GM19238 (cell line): ENCODE measurements at regions not wholly inside any gene's neighbourhood (a gene's known extent, or its start where the extent isn't known, plus 50 kb on each side); places are given as distances from the start of the nearest gene placed in this dataset.
"Not testable (repeated sequence)": the region's sequence is repeated elsewhere in the genome, so short reads cannot be mapped to it uniquely, and the experiment has no call there.

ENCODE experiments used
- DNase-seq: peaks from one replicate; pipeline ENCODE4 v3.0.0; 2011; ENCODE audit warnings: low spot score; ENCODE audit not compliant: insufficient read length

GRCh38 chr12:131434208-131435125 is 276.4 kb upstream of the SFSWAP start:
- no peak for DNase-seq

- no peak for DNase-seq
Observed at GRCh38 chr12:131436922-131437705, 273.8 kb upstream of the SFSWAP start.

- DNase-seq = no peak
Observed at GRCh38 chr12:131437706-131438492, 273.0 kb upstream of the SFSWAP start.

GRCh38 chr12:131438493-131438835 is 272.4 kb upstream of the SFSWAP start:
- DNase-seq = not testable (repeated sequence)

- DNase-seq = no peak
Observed at GRCh38 chr12:131438881-131439280, 272.0 kb upstream of the SFSWAP start.

- DNase-seq = not testable (repeated sequence)
Observed at GRCh38 chr12:131439752-131440151, 271.1 kb upstream of the SFSWAP start.

- not testable (repeated sequence) for DNase-seq
Observed at GRCh38 chr12:131440209-131441059, 270.5 kb upstream of the SFSWAP start.

GRCh38 chr12:131441060-131441396 is 269.9 kb upstream of the SFSWAP start:
- DNase-seq = no peak

GRCh38 chr12:131441638-131442336 is 269.1 kb upstream of the SFSWAP start:
- DNase-seq = no peak

GRCh38 chr12:131442337-131442918 is 268.5 kb upstream of the SFSWAP start:
- DNase-seq = no peak

GRCh38 chr12:131443019-131444000 is 267.6 kb upstream of the SFSWAP start:
- DNase-seq = no peak

- DNase-seq = no peak
Observed at GRCh38 chr12:131444220-131445164, 266.4 kb upstream of the SFSWAP start.

GRCh38 chr12:131445184-131445774 is 265.6 kb upstream of the SFSWAP start:
- DNase-seq = no peak

- no peak for DNase-seq
Observed at GRCh38 chr12:131445795-131446194, 265.1 kb upstream of the SFSWAP start.

GRCh38 chr12:131447636-131448035 is 263.3 kb upstream of the SFSWAP start:
- not testable (repeated sequence) for DNase-seq

- DNase-seq = no peak
Observed at GRCh38 chr12:131448254-131448795, 262.6 kb upstream of the SFSWAP start.

GRCh38 chr12:131449027-131449426 is 261.9 kb upstream of the SFSWAP start:
- DNase-seq = no peak
